Suprapubic skin (tissue), 3 donors: ENCODE measurements at regions not wholly inside any gene's neighbourhood (a gene's known extent, or its start where the extent isn't known, plus 50 kb on each side); places are given as distances from the start of the nearest gene placed in this dataset.

Experiments used
- POLR2A ChIP-seq, 2 donors: fragments of 450-650 bp; IDR thresholded peaks; one replicate each; pipeline ENCODE4 v1.6.1; 2017; ENCODE audit warnings: antibody characterized with exemption in 2 of 2, mild to moderate bottlenecking in 2 of 2, moderate library complexity in 2 of 2
- TF ChIP-seq, protein P1 (sequence below), 2 donors: fragments of 200-600 bp in 1 of 2; fragments of 450-650 bp in 1 of 2; sonication (generic) in 1 of 2; IDR thresholded peaks; one replicate each; pipeline ENCODE4 v1.5.1; 2016 to 2019; ENCODE audit warnings: antibody characterized with exemption in 2 of 2, mild to moderate bottlenecking in 1 of 2, moderate library complexity in 1 of 2

DNA sequence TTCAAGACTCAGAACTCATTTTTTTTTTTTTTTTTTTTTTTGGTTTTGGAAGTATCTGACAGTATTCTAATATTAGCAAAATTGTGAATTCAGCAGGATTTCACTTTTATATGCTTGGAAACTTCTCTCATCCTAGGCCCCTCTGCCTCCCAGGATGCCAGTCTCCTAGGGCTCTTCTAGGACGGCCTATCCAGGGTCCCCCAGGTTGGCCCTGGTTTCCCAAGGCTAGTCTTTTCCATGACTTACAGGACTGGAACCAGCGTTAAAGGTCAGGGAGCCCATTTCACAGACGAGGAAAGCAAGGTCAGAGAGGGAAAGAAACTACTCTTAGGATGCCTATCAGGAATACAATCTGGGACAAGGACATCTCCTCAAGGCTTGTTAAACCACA, 412.5 kb downstream of the PTPRU start:
- TF ChIP-seq, protein P1, sequence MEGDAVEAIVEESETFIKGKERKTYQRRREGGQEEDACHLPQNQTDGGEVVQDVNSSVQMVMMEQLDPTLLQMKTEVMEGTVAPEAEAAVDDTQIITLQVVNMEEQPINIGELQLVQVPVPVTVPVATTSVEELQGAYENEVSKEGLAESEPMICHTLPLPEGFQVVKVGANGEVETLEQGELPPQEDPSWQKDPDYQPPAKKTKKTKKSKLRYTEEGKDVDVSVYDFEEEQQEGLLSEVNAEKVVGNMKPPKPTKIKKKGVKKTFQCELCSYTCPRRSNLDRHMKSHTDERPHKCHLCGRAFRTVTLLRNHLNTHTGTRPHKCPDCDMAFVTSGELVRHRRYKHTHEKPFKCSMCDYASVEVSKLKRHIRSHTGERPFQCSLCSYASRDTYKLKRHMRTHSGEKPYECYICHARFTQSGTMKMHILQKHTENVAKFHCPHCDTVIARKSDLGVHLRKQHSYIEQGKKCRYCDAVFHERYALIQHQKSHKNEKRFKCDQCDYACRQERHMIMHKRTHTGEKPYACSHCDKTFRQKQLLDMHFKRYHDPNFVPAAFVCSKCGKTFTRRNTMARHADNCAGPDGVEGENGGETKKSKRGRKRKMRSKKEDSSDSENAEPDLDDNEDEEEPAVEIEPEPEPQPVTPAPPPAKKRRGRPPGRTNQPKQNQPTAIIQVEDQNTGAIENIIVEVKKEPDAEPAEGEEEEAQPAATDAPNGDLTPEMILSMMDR (IDR thresholded peaks at IDR 0.05) = no peak
- no peak for TF ChIP-seq POLR2A (IDR thresholded peaks at IDR 0.05)
